HT-29 (cell line): ENCODE measurements at regions not wholly inside any gene's neighbourhood (a gene's known extent, or its start where the extent isn't known, plus 50 kb on each side); places are given as distances from the start of the nearest gene placed in this dataset.
"Not testable (repeated sequence)": the region's sequence is repeated elsewhere in the genome, so short reads cannot be mapped to it uniquely, and the experiment has no call there.

Experiments used
- DNase-seq: peaks from one replicate; pipeline ENCODE4 v3.0.0-alpha.2; 2015; ENCODE audit warnings: low spot score

GRCh38 chr15:54841701-54842305, 354.9 kb downstream of the RSL24D1 start:
- no peak for DNase-seq

- no peak for DNase-seq
Observed at GRCh38 chr15:54840621-54841398, 355.9 kb downstream of the RSL24D1 start.

GRCh38 chr15:54839379-54839778, 357.4 kb downstream of the RSL24D1 start:
- no peak for DNase-seq

GRCh38 chr15:54836052-54836795, 360.5 kb downstream of the RSL24D1 start:
- no peak for DNase-seq

GRCh38 chr15:54829821-54830220, 366.9 kb downstream of the RSL24D1 start:
- DNase-seq: no peak

GRCh38 chr15:54820811-54821210, 375.9 kb downstream of the RSL24D1 start:
- no peak for DNase-seq

- DNase-seq: no peak
Observed at GRCh38 chr15:54820098-54820497, 376.6 kb downstream of the RSL24D1 start.

- no peak for DNase-seq
Observed at GRCh38 chr15:54816401-54816800, 380.3 kb downstream of the RSL24D1 start.

GRCh38 chr15:54815556-54815955, 381.2 kb downstream of the RSL24D1 start:
- no peak for DNase-seq

GRCh38 chr15:54812383-54812782, 384.4 kb downstream of the RSL24D1 start:
- DNase-seq: peak; percentile 10

GRCh38 chr15:54810496-54810895, 386.2 kb downstream of the RSL24D1 start:
- no peak for DNase-seq

GRCh38 chr15:54810031-54810430, 386.7 kb downstream of the RSL24D1 start:
- DNase-seq: no peak

- DNase-seq: no peak
Observed at GRCh38 chr15:54808321-54808720, 388.4 kb downstream of the RSL24D1 start.

- DNase-seq: no peak
Observed at GRCh38 chr15:54803987-54804386, 392.8 kb downstream of the RSL24D1 start.

- DNase-seq: peak; percentile 6
Observed at GRCh38 chr15:54803134-54803808, 393.5 kb downstream of the RSL24D1 start.

GRCh38 chr15:54792526-54792925, 404.2 kb downstream of the RSL24D1 start:
- no peak for DNase-seq

- no peak for DNase-seq
Observed at GRCh38 chr15:54790693-54791092, 406.0 kb downstream of the RSL24D1 start.

GRCh38 chr15:54789376-54789775, 407.4 kb downstream of the RSL24D1 start:
- no peak for DNase-seq

GRCh38 chr15:54781220-54781619, 415.5 kb downstream of the RSL24D1 start:
- not testable (repeated sequence) for DNase-seq

- no peak for DNase-seq
Observed at GRCh38 chr15:54779271-54779670, 417.5 kb downstream of the RSL24D1 start.

- no peak for DNase-seq
Observed at GRCh38 chr15:54776410-54776809, 420.3 kb downstream of the RSL24D1 start.

GRCh38 chr15:54772663-54773062, 424.1 kb downstream of the RSL24D1 start:
- no peak for DNase-seq
